ENCODE measurements at regions not wholly inside any gene's neighbourhood (a gene's known extent, or its start where the extent isn't known, plus 50 kb on each side); places are given as distances from the start of the nearest gene placed in this dataset.

GRCh38 chr5:61697809-61698558, 365.9 kb downstream of the ZSWIM6 start:
- no peak for DNase-seq

- no peak for DNase-seq
Measured at GRCh38 chr5:61701877-61702602, 370.0 kb downstream of the ZSWIM6 start.

- no peak for DNase-seq
Measured at GRCh38 chr5:61702784-61703183, 370.7 kb downstream of the ZSWIM6 start.

DNA sequence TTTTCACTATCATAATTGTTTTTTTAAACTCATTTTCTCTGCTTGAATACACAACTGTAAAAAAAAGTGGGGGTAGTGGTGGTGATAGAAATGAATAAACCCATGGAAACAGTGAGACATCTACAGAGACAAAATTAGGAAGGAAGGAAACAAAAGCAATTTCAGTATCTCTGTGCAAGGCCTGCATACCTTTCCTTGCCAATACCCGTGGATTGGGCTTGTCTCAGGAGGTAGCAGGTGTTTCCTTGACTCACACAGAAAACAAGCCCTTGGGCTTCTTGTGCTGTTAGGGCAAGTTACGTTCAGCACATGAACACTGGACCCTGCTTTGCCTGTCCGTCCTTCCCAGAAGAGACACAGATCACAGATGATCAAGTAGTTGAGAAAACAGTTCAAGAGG, 372.2 kb downstream of the ZSWIM6 start:
- no peak for DNase-seq

DNA sequence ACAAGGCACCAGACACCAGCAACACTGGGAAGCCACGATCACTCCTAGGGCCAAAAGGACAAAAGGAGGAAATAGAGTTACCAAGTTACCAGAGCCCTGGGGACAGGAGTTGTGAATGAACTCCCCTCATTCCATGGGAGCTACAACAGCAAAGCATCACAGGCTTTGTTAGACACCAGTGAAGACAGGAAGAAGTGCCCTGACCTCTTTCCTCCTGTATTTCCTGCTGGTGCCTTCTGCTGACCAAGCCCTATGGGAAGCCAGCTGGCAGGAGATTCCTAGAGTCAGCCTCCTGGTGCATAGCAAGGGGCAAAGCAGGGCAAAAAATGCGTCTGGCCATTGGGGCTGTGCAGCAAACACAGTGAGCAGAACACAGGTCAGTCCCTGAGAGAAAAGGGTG, 374.7 kb downstream of the ZSWIM6 start:
- no peak for DNase-seq

- DNase-seq: no peak
Measured at GRCh38 chr5:61719124-61719523, 387.1 kb downstream of the ZSWIM6 start.

DNA sequence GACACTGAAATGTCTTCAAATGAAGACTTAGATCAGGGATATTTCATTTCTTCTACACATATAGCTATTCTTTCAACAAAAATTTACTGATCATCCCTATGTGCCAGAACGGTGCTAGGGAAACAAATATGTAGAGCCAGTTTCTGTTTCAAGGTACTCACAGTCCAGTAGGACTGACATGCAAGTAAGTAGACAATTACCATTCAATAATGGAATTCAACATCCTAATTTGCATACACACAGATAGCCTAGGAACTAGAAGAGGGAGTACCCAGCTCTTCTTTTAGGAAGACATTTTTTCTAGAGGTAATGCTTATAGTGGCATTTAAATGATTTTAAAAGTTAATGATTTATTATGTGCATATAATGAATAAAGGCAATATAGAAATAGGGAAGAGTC, 388.8 kb downstream of the ZSWIM6 start:
- no peak for DNase-seq

DNA sequence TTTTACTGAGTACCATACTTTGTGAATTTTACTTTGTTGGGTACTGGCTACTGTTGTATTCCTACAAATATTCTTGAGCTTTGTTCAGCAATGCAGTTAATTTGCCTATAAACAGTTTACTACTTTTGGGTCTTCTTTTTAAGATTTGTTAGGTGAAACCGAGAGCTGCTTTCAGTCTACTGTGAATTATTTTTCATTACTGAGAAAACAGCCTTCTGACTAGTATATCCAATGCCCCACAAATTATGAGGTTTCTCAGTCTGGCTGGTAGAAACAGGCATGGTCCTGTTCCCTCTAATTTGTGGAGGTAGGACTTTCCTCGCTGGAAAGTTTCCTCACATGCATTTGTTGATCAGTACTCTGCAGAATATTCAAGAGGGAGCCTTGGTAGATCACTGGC, 392.0 kb downstream of the ZSWIM6 start:
- no peak for DNase-seq

GRCh38 chr5:61728287-61728686, 396.2 kb downstream of the ZSWIM6 start:
- DNase-seq: no peak

DNA sequence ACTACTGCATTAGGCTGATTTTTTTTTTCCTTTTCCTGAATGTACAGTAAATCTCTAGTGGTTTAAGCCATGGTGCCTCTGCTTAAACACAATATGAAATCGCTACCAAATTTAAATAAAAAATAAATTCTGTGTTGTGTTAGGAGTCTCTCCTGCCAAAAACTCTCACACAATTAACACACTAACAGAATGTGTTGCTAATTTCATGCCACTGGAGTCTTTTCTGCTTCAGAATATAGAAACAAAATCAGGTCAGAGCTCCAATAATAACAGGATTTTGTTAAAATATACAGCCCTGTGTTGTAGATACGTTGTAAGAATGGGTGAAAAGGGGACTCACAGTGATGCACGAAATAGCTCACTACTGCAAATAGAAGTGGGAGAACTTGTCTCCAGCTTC, 398.8 kb downstream of the ZSWIM6 start:
- DNase-seq: no peak

GRCh38 chr5:61731267-61731945, 399.3 kb downstream of the ZSWIM6 start:
- no peak for DNase-seq

DNA sequence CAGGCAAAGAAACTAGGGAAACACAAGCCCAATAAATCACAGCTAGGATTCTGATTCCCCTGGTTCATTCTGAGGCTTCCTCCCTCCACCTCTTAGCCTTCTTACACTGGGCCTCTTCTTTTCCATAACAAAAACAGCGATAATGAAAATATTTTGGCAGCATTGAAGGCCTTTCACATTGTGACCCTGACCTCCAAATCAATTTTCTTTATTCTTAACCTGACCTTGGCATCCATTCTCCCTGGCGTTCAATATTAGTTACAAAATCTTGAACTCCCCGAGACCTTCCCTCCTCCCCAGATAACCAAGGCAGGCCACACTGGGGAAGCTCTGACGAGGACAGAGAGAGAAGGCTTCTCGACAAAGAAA, 399.9 kb downstream of the ZSWIM6 start:
- no peak for DNase-seq

DNA sequence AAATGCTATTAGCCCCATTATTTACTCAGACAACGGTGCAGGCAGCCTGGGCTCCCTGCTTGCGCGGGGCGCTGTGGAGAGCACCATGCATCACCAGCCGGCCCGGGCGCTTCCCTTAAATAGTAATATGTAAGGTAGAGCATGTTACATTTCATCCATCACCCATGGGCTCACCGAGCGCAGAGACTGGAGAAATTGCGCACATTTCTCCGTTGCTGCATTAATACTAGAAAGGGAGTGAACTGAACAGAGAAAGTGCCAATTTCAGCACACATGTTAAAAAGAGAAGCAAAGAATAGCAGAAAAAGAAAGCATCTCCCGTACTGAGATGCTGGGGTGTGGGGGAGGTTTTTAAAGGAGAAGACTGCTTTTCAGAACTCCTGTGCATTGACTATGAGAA, 400.3 kb downstream of the ZSWIM6 start:
- DNase-seq: no peak

- DNase-seq: no peak
Measured at GRCh38 chr5:61732796-61733195, 400.7 kb downstream of the ZSWIM6 start.

DNA sequence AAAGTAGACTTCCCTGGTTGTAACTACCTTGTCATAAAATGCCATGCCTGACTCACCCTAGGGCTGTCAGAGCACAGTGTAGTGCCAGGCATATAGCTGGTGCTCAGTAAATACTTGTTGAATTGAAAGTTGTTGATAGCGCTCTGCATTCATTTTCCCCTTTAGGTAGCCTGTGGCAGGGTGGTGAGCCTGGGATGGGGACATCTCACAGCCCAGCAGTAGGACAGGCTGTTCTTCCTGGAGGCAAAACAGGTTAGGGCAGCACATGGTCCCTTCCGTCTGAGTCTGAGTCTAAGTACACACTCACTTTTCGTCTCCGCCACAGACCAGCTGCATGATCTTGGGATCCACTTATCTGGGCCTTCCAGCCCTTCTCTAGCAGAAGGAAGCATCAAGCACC, 401.9 kb downstream of the ZSWIM6 start:
- DNase-seq: no peak

DNA sequence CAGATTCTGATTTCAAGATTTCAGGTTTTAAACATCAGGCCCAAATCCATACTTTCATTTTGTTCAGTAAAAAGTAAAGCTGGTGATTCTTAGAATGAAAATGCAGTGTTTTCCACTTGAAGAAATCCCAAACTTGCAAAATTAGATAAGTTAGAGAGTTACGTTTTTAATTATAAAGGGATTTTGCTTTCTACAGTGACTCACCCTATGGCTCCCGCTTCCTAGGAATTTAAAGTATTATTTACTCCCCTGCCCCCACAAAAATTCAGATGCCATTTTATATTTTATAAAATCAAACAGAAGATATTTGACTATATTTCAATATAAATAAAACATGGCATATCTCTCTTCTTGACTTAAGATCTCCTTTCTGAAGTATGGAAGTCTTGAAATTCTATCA, 402.9 kb downstream of the ZSWIM6 start:
- DNase-seq: no peak

- no peak for DNase-seq
Measured at GRCh38 chr5:61735531-61735930, 403.5 kb downstream of the ZSWIM6 start.

DNA sequence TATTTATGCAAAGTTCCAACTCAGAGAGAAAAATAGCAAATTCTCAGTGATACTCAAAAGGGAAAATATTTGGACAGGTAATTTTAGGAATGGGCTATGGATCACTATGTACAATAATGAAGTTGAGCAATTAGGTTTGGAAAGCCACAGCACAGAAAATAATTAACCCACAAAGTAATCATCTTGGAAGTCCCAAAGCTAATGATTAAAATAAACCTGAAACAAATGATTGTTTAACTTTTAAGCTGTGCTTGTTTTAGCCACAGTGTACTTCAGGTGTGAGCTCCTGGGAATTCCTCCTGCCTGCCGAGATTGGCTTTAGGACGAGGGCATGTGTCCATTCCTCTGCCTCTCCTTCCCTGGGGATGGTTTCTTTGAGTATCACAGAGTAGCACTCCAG, 403.9 kb downstream of the ZSWIM6 start:
- no peak for DNase-seq

GRCh38 chr5:61737301-61737963, 405.4 kb downstream of the ZSWIM6 start:
- DNase-seq: no peak

DNA sequence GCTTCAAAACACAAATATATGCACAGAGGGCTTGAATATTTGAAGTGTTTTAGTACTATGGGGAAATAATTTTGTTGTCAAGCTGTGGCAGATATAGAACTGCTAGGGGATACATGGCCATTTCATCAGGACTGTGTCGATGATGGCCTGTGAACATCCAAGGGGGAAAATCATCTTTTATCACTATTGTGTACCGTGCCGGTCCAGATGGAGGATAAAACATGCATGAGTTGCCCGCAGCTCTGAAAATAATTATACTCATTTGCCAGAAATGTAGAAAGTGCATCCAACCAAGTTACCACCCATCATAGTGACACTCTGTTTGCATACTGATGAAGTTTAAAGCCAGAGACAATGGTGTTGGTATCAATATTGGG, 405.9 kb downstream of the ZSWIM6 start:
- DNase-seq: peak; percentile 57

DNA sequence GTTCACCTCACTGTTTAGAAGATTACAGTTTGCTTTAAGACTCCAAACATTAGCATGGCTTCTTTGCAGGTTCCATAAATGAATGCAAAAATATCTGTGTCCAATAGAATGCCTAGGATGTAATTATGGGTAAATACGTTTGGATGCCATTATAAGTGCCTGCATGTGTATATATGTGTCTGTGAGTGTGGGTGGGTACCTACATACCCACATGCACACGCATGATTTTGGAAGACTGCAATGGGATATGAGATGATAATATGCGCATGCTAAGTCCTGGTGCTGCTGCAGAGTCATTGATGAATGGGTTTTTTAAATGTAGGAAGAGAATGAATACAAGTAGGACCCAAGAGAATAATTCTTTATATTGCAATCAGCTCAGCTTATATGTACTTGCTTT, 406.4 kb downstream of the ZSWIM6 start:
- no peak for DNase-seq

- no peak for DNase-seq
Measured at GRCh38 chr5:61744690-61745619, 412.9 kb downstream of the ZSWIM6 start.
